GM12873 (cell line): ENCODE measurements at regions not wholly inside any gene's neighbourhood (a gene's known extent, or its start where the extent isn't known, plus 50 kb on each side); places are given as distances from the start of the nearest gene placed in this dataset.

ENCODE experiments used
- TF ChIP-seq, protein P1 (sequence below): IDR thresholded peaks from 2 replicates; pipeline ENCODE4 v1.5.1; 2012; ENCODE audit warnings: low read depth, mild to moderate bottlenecking, moderate library complexity, low read length, control low read depth; ENCODE audit not compliant: insufficient read depth; ENCODE audit errors: missing control alignments

DNA sequence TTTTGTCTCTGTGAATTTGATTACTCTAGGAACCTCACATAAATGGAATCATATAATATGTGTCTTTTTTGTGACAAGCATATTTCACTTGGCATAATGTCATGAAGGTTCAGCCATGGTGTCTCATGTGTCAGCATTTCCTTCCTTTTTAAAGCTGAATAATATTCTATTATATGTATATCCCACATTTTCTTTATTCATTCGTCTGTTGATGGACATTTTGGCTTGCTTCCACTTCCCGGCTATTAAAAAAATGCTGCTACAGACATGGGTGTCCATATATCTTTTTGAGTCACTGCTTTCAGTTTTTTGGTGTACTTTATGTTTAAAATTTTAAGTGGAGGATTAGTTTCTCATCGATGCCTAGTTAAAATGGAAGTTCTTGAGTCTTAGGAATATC is 59.8 kb upstream of the C5orf63 start:
- TF ChIP-seq, protein P1, sequence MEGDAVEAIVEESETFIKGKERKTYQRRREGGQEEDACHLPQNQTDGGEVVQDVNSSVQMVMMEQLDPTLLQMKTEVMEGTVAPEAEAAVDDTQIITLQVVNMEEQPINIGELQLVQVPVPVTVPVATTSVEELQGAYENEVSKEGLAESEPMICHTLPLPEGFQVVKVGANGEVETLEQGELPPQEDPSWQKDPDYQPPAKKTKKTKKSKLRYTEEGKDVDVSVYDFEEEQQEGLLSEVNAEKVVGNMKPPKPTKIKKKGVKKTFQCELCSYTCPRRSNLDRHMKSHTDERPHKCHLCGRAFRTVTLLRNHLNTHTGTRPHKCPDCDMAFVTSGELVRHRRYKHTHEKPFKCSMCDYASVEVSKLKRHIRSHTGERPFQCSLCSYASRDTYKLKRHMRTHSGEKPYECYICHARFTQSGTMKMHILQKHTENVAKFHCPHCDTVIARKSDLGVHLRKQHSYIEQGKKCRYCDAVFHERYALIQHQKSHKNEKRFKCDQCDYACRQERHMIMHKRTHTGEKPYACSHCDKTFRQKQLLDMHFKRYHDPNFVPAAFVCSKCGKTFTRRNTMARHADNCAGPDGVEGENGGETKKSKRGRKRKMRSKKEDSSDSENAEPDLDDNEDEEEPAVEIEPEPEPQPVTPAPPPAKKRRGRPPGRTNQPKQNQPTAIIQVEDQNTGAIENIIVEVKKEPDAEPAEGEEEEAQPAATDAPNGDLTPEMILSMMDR = no peak

DNA sequence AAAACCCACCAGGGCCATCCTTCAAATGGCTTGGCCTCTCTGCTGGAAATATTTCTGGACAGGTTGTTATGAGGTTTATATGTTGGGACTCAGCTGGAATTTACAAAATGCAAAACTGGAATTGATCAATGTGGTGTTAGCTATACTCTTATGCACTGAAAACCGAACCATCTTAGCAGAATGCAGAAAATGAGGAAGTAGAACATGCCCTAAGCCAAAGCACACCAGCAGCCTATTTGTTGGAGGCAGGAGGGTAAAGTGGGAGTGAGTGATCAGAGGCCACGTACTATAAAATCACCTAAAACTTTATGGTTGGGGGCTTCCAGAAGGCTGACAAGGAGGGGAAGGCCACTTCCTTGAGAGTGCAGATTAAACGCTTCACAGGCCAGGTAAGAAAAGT is 63.6 kb upstream of the C5orf63 start:
- TF ChIP-seq, protein P1 = no peak

DNA sequence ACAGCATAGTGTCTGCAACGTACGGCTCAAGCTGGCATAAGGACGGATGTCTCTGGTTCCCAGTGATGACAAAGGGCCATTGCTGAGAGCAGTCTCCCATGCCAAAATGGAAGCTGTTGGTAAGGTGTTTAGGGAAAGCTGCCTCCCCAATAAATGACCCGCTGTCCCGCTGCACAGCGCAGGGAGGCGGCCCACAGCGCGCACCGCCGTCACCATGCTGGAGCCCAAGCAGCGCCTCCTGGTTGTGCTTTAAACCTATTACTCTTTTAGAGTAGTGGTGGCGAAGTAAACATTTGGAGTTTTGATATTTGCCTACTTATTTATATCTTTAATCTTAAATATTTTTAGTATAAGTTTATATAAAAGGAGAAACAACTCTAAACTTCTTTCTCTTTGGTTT is 70.4 kb upstream of the C5orf63 start:
- TF ChIP-seq, protein P1 = no peak

DNA sequence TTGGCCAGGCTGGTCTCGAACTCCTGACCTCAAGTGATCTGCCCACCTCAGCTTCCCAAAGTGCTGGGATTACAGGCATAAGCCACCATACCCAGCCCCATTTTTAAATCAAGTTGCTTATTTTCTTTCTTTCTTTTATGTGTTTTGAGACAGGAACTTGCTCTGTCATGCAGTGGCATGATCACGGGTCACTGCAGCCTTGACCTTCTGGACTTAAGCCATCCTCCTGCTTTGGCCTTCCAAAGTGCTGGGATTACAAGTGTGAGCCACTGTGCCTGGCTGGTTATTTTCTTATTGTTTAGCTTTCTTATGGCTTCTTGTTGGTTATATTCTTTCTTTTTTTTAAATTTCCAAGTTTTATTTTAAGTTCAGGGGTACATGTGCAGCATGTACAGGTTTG is 79.7 kb upstream of the C5orf63 start:
- TF ChIP-seq, protein P1 = no peak

DNA sequence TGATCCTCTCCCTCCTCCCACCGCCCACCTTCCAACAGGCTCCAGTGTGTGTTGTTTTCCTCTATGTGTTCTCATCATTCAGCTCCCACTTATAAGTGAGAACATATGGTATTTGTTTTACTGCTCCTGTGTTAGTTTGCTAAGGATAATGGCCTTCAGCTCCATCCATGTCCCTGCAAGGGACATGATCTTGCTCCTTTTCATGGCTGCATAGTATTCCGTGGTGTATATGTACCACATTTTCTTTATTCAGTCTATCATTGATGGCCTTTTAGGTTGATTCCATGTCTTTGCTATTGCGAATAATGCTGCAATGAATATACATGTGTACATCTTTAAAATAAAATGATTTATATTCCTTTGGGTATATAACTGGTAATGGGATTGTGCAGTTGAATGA is 80.2 kb upstream of the C5orf63 start:
- TF ChIP-seq, protein P1 = no peak

DNA sequence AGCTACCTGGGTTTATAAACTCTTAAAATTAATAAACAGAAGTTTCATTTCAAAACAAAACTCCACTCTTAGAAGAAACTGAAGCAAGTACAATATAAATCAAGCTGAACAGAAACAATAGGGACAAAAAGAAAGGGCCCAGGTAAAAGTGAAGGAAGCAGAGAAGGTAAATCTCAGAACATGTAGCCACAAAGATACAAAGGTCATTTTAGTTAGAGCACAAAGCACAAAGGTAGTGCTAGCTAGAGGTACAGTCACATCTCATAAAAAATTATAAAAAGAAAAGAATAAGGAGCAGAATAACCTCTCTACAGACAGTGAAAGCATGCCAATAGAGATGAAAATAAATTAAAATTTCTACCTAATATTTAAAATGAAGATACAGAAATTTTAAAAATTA is 90.4 kb upstream of the C5orf63 start:
- TF ChIP-seq, protein P1 = no peak

DNA sequence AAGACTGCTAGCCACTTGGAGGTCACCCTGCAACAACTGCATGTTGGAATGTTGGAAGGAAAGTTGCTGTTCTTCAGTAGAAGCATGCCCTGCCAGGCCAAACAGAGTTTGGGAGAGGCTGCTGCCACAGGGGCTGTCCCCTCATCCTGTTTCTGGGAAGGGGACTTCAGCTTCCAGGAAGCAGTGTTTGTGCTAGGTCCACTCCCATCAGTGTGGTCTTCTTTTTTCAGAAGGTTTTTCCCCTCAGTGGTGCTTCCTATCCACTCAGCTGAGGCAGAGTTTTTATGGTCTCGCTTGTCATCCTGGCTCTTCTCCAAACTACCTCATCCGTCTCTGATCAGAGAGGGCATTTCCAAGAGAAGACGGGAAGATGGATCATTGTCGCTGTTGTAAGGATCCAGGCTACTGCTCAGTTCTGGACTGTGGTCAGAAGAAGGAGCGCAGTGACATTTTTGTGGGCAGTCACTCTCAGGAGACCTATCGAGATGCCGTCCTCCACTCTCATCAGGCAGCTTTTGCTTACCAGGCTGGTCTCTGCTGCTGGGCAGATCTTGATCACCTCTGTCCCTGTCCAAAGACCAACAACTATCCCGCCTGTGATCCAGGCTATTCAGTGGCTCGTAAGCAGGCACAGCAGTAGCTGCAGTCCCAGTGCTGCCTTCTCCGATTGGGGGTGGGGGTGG is 97.8 kb upstream of the C5orf63 start:
- TF ChIP-seq, protein P1 = no peak
